Ishikawa (cell line): ENCODE measurements at regions not wholly inside any gene's neighbourhood (a gene's known extent, or its start where the extent isn't known, plus 50 kb on each side); places are given as distances from the start of the nearest gene placed in this dataset.
A peak's percentile ranks its signal among the peaks of the same experiment; 100 is the strongest.

Experiments used
- CEBPB ChIP-seq: IDR thresholded peaks from 2 replicates; pipeline ENCODE4 v1.6.1; 2012
- CREB1 ChIP-seq: IDR thresholded peaks from 2 replicates; pipeline ENCODE4 v1.6.1; 2012; ENCODE audit warnings: low read depth
- EGR1 ChIP-seq: IDR thresholded peaks from 2 replicates; pipeline ENCODE4 v1.6.1; 2012
- EP300 ChIP-seq: IDR thresholded peaks from 2 replicates; pipeline ENCODE4 v1.6.1; 2012; ENCODE audit warnings: borderline replicate concordance
- FOXM1 ChIP-seq: IDR thresholded peaks from 2 replicates; pipeline ENCODE4 v1.6.1; 2012; ENCODE audit warnings: low read depth, borderline replicate concordance
- NFIC ChIP-seq: IDR thresholded peaks from 2 replicates; pipeline ENCODE4 v1.6.1; 2012
- RAD21 ChIP-seq: IDR thresholded peaks from 2 replicates; pipeline ENCODE4 v1.6.1; 2012; ENCODE audit warnings: low read depth
- REST ChIP-seq: IDR thresholded peaks from 2 replicates; pipeline ENCODE4 v1.6.1; 2012; ENCODE audit warnings: low read depth, mild to moderate bottlenecking
- TAF1 ChIP-seq: IDR thresholded peaks from 2 replicates; pipeline ENCODE4 v1.6.1; 2012; ENCODE audit warnings: low read depth, mild to moderate bottlenecking
- TCF12 ChIP-seq: IDR thresholded peaks from 2 replicates; pipeline ENCODE4 v1.6.1; 2012; ENCODE audit warnings: low read depth
- TEAD4 ChIP-seq: IDR thresholded peaks from 2 replicates; pipeline ENCODE4 v1.6.1; 2012
- USF1 ChIP-seq: IDR thresholded peaks from 2 replicates; pipeline ENCODE4 v1.6.1; 2012
- YY1 ChIP-seq: IDR thresholded peaks from 2 replicates; pipeline ENCODE4 v1.6.1; 2012; ENCODE audit warnings: low read depth
- ZBTB7A ChIP-seq: IDR thresholded peaks from 2 replicates; pipeline ENCODE4 v1.6.1; 2012; ENCODE audit warnings: low read depth
- TF ChIP-seq, protein P1 (sequence below): IDR thresholded peaks from 2 replicates; pipeline ENCODE4 v1.6.1; 2012

GRCh38 chr11:130598433-130598832, 150.0 kb downstream of the ADAMTS15 start:
- TF ChIP-seq CEBPB = no peak
- TF ChIP-seq ZBTB7A = no peak
- TF ChIP-seq FOXM1 = no peak
- TF ChIP-seq, protein P1, sequence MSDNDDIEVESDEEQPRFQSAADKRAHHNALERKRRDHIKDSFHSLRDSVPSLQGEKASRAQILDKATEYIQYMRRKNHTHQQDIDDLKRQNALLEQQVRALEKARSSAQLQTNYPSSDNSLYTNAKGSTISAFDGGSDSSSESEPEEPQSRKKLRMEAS = no peak
- no peak for TF ChIP-seq USF1
- TF ChIP-seq EP300 = no peak
- no peak for TF ChIP-seq TEAD4
- TF ChIP-seq EGR1 = no peak
- TF ChIP-seq TAF1 = no peak
- no peak for TF ChIP-seq REST

DNA sequence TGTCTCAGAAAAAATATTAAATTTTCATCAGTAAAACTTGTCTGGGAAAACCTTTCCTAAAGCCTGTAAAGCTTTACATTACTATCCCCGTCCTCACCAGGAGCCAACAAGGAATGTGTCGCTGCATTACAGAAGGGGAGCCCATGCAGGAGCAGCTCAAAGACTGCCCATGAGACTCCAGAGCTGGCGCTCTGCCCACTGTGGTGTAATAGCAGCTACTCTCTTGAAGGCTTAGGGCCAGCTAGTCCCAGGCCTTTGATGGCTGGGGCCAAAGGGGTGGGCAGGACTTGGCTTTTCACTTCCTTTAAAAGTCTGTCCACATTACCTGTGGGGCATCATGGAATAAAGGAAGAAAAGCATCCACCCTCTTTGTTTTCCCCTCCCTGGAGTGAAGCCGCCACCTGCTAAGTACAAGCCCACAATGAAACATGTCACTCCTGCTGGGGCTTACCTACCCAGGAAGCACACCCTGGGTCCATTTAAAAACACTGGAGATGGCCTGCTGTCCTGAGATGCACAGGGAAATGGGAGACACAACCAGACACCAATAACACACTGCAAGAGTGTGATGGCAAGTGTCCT, 150.7 kb downstream of the ADAMTS15 start:
- TF ChIP-seq CEBPB (peak; percentile 80), YY1 (no peak), TAF1 (no peak), NFIC (peak; percentile 84), EP300 (peak; percentile 65; the same call in 1 of the 2 replicates), TEAD4 (0 out of 2 replicates have a peak, but pooled peaks have one; percentile 16), ZBTB7A (no peak), USF1 (no peak)
- TF ChIP-seq, protein P1 = 0 out of 2 replicates have a peak, but pooled peaks have one; percentile 16

DNA sequence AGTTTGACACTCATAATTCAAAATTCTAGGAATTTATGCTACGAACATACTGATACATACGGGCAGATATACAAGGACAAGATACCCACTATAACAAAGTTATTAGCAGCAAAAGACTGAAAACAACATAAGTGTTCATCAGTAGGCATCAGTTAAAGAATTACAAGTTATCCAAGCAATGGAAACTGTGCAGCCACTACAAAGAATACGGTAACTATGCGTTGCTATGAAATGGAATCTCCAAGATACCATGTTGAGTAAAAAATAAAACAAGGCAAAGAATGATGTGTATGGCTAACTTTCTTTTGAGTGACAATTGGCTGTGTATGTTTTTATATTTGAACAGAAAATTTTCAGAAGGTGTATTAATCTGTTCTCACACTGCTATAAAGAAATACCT, 151.7 kb downstream of the ADAMTS15 start:
- TF ChIP-seq YY1 (peak; percentile 57; the same call in 1 of the 2 replicates), TEAD4 (peak; percentile 32; the same call in 1 of the 2 replicates), NFIC (0 out of 2 replicates have a peak, but pooled peaks have one; percentile 7), EGR1 (no peak)

- no peak for TF ChIP-seq TCF12
- no peak for TF ChIP-seq TAF1
- TF ChIP-seq YY1 = no peak
These were observed 152.2 kb downstream of the ADAMTS15 start for GRCh38 chr11:130600616-130601015.

- TF ChIP-seq YY1 = no peak
- no peak for TF ChIP-seq USF1
- TF ChIP-seq RAD21 = no peak; the same call in 1 of the 2 replicates
- TF ChIP-seq EGR1 = no peak
- no peak for TF ChIP-seq TAF1
- TF ChIP-seq, protein P1 = no peak
- TF ChIP-seq TCF12 = peak; percentile 67
- no peak for TF ChIP-seq ZBTB7A
- TF ChIP-seq REST = no peak
- peak; percentile 48; the same call in 1 of the 2 replicates for TF ChIP-seq NFIC
- TF ChIP-seq EP300 = peak; percentile 78
- TF ChIP-seq CREB1 = no peak
- TF ChIP-seq FOXM1 = no peak; the same call in 1 of the 2 replicates
- TF ChIP-seq TEAD4 = peak; percentile 58
- no peak for TF ChIP-seq CEBPB
These were observed 152.7 kb downstream of the ADAMTS15 start for GRCh38 chr11:130601141-130601540.
